SK-N-SH treated with all-trans-retinoic acid at 6 μM for 48 hours (cell line): ENCODE measurements at regions not wholly inside any gene's neighbourhood (a gene's known extent, or its start where the extent isn't known, plus 50 kb on each side); places are given as distances from the start of the nearest gene placed in this dataset.

Experiments used
- ATAC-seq: fragments of 200-7000 bp; cut with Tn5 transposase; 3 replicates; pipeline ENCODE4 v1.9.1; 2020; ENCODE audit warnings: mild to moderate bottlenecking, moderate library complexity
- ARNTL ChIP-seq: fragments of 450-650 bp; formaldehyde crosslinking; IDR thresholded peaks from 2 replicates; pipeline ENCODE4 v1.5.0; 2020; ENCODE audit warnings: low read depth, mild to moderate bottlenecking, moderate library complexity, borderline replicate concordance
- BACH2 ChIP-seq: fragments of 250-450 bp; sonication (Bioruptor Pico); IDR thresholded peaks from 2 replicates; pipeline ENCODE4 v1.9.0; 2021; ENCODE audit warnings: mild to moderate bottlenecking, borderline replicate concordance
- CREB5 ChIP-seq: fragments of 250-450 bp; sonication (Bioruptor Pico); IDR thresholded peaks from 2 replicates; pipeline ENCODE4 v1.5.1; 2020; ENCODE audit warnings: low read depth, mild to moderate bottlenecking, moderate library complexity
- CSDC2 ChIP-seq: fragments of 250-450 bp; sonication (Bioruptor Pico); IDR thresholded peaks from 2 replicates; pipeline ENCODE4 v1.5.0; 2020; ENCODE audit warnings: mild to moderate bottlenecking, moderate library complexity
- CSRNP3 ChIP-seq: fragments of 250-450 bp; sonication (Bioruptor Pico); IDR thresholded peaks from 2 replicates; pipeline ENCODE4 v1.5.1; 2021; ENCODE audit warnings: mild to moderate bottlenecking, moderate library complexity
- ESRRG ChIP-seq: fragments of 250-450 bp; sonication (Bioruptor Pico); IDR thresholded peaks from 2 replicates; pipeline ENCODE4 v1.6.1; 2021; ENCODE audit warnings: mild to moderate bottlenecking
- GLIS3 ChIP-seq: fragments of 250-450 bp; sonication (Bioruptor Pico); IDR thresholded peaks from 2 replicates; pipeline ENCODE4 v1.5.0; 2020; ENCODE audit warnings: mild to moderate bottlenecking, moderate library complexity
- ISL1 ChIP-seq: fragments of 250-450 bp; sonication (Bioruptor Pico); IDR thresholded peaks from 2 replicates; pipeline ENCODE4 v2.1.2; 2022; ENCODE audit warnings: mild to moderate bottlenecking, moderate library complexity
- OSR1 ChIP-seq: fragments of 250-450 bp; sonication (Bioruptor Pico); IDR thresholded peaks from 2 replicates; pipeline ENCODE4 v1.8.0; 2022; ENCODE audit warnings: moderate library complexity, mild to moderate bottlenecking, inconsistent platforms
- PATZ1 ChIP-seq: fragments of 250-450 bp; sonication (Bioruptor Pico); IDR thresholded peaks from 2 replicates; pipeline ENCODE4 v1.8.0; 2020; ENCODE audit warnings: mild to moderate bottlenecking, moderate library complexity, borderline replicate concordance
- POU6F1 ChIP-seq: fragments of 250-450 bp; sonication (Bioruptor Pico); IDR thresholded peaks from 2 replicates; pipeline ENCODE4 v1.8.0; 2021; ENCODE audit warnings: low read depth, mild to moderate bottlenecking, moderate library complexity, borderline replicate concordance
- PPARA ChIP-seq: fragments of 250-450 bp; sonication (Bioruptor Pico); IDR thresholded peaks from 2 replicates; pipeline ENCODE4 v1.5.0; 2020; ENCODE audit warnings: mild to moderate bottlenecking, borderline replicate concordance
- RARB ChIP-seq: fragments of 250-450 bp; sonication (Bioruptor Pico); IDR thresholded peaks from 2 replicates; pipeline ENCODE4 v1.8.0; 2021; ENCODE audit warnings: mild to moderate bottlenecking, moderate library complexity
- SNAI2 ChIP-seq: fragments of 250-450 bp; sonication (Bioruptor Pico); IDR thresholded peaks from 2 replicates; pipeline ENCODE4 v1.5.0; 2020; ENCODE audit warnings: mild to moderate bottlenecking, moderate library complexity
- TCF4 ChIP-seq: fragments of 250-450 bp; sonication (Bioruptor Pico); IDR thresholded peaks from 2 replicates; pipeline ENCODE4 v1.8.0; 2021; ENCODE audit warnings: mild to moderate bottlenecking, moderate library complexity, borderline replicate concordance
- TOX ChIP-seq: fragments of 250-450 bp; sonication (Bioruptor Pico); IDR thresholded peaks from 2 replicates; pipeline ENCODE4 v1.8.0; 2021; ENCODE audit warnings: mild to moderate bottlenecking, moderate library complexity, borderline replicate concordance
- TSHZ2 ChIP-seq: fragments of 250-450 bp; sonication (Bioruptor Pico); IDR thresholded peaks from 2 replicates; pipeline ENCODE4 v1.5.0; 2020; ENCODE audit warnings: mild to moderate bottlenecking, moderate library complexity
- ZC3H10 ChIP-seq: fragments of 250-450 bp; sonication (Bioruptor Pico); IDR thresholded peaks from 2 replicates; pipeline ENCODE4 v1.5.1; 2021; ENCODE audit warnings: mild to moderate bottlenecking, moderate library complexity
- ZFP3 ChIP-seq: fragments of 250-450 bp; sonication (Bioruptor Pico); IDR thresholded peaks from 2 replicates; pipeline ENCODE4 v1.5.0; 2020; ENCODE audit warnings: mild to moderate bottlenecking, moderate library complexity
- ZFP30 ChIP-seq: fragments of 450-650 bp; formaldehyde crosslinking; IDR thresholded peaks from 2 replicates; pipeline ENCODE4 v1.5.0; 2022; ENCODE audit warnings: mild to moderate bottlenecking, moderate library complexity
- ZNF565 ChIP-seq: fragments of 450-650 bp; formaldehyde crosslinking; conservative IDR thresholded peaks from 2 replicates; pipeline ENCODE4 v1.5.0; 2020; ENCODE audit warnings: low read depth, mild to moderate bottlenecking, moderate library complexity
- ZNF70 ChIP-seq: fragments of 450-650 bp; formaldehyde crosslinking; IDR thresholded peaks from 2 replicates; pipeline ENCODE4 v1.5.0; 2020; ENCODE audit warnings: mild to moderate bottlenecking, moderate library complexity
- ZNF8 ChIP-seq: fragments of 450-650 bp; formaldehyde crosslinking; IDR thresholded peaks from 2 replicates; pipeline ENCODE4 v1.5.0; 2020; ENCODE audit warnings: mild to moderate bottlenecking, moderate library complexity

- TF ChIP-seq CSRNP3 (CRISPR knock-in tag) (no peak), BACH2 (CRISPR knock-in tag) (no peak), ZNF565 (CRISPR knock-in tag) (no peak), TCF4 (CRISPR knock-in tag) (no peak), GLIS3 (CRISPR knock-in tag) (no peak), RARB (CRISPR knock-in tag) (no peak)
Measured at GRCh38 chr9:7536310-7536939, 263.2 kb downstream of the DMAC1 start (continued).

GRCh38 chr9:7534211-7534935 lies 265.2 kb downstream of the DMAC1 start:
- TF ChIP-seq ZC3H10 (CRISPR knock-in tag) (no peak), ISL1 (CRISPR knock-in tag) (no peak), ZFP3 (CRISPR knock-in tag) (no peak), GLIS3 (CRISPR knock-in tag) (no peak), BACH2 (CRISPR knock-in tag) (no peak), ARNTL (CRISPR knock-in tag) (no peak), PPARA (no peak), ZNF8 (CRISPR knock-in tag) (no peak), ZNF565 (CRISPR knock-in tag) (no peak), POU6F1 (no peak), CSRNP3 (CRISPR knock-in tag) (no peak), ZNF70 (CRISPR knock-in tag) (no peak), SNAI2 (CRISPR knock-in tag) (no peak)
- ATAC-seq = no peak

GRCh38 chr9:7533376-7534090 lies 266.0 kb downstream of the DMAC1 start:
- no peak for ATAC-seq
- TF ChIP-seq PPARA (no peak), TCF4 (CRISPR knock-in tag) (no peak), POU6F1 (no peak), ZNF565 (CRISPR knock-in tag) (no peak), ZC3H10 (CRISPR knock-in tag) (no peak), TSHZ2 (no peak), CREB5 (CRISPR knock-in tag) (no peak), ZFP30 (CRISPR knock-in tag) (no peak), ARNTL (CRISPR knock-in tag) (no peak), SNAI2 (CRISPR knock-in tag) (no peak), ISL1 (CRISPR knock-in tag) (no peak), RARB (CRISPR knock-in tag) (no peak), OSR1 (no peak), TOX (no peak), CSDC2 (no peak), PATZ1 (CRISPR knock-in tag) (no peak), GLIS3 (CRISPR knock-in tag) (no peak), ESRRG (CRISPR knock-in tag) (no peak)
